NCI-H748 (cell line): ENCODE measurements at regions not wholly inside any gene's neighbourhood (a gene's known extent, or its start where the extent isn't known, plus 50 kb on each side); places are given as distances from the start of the nearest gene placed in this dataset.

Experiments used
- DNase-seq: peaks from one replicate; lab custom pipeline; 2025; ENCODE audit not compliant: unreplicated experiment; lab: John Stamatoyannopoulos, UW

DNA sequence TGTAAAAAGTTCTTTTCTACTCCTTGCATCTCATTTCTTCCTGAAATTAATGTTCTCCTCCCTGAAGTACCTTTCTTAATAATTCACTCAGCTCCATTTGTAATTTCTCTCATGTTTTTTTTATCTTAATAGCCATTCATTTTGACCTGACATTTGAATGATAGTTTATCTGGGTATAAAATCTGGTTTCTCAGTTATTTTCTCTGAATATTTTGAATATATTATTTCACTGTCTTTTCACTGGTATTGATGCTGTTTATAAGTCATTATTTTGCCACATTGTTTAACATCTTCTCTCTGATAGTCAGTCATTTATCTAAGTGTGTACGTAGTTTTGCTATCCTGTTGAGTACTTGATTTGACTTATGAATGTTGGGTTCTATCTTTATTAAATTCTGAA is 68.8 kb upstream of the ARHGAP18 start:
- no peak for DNase-seq

GRCh38 chr6:129777371-129777770 is 67.4 kb upstream of the ARHGAP18 start:
- DNase-seq, result no peak

DNA sequence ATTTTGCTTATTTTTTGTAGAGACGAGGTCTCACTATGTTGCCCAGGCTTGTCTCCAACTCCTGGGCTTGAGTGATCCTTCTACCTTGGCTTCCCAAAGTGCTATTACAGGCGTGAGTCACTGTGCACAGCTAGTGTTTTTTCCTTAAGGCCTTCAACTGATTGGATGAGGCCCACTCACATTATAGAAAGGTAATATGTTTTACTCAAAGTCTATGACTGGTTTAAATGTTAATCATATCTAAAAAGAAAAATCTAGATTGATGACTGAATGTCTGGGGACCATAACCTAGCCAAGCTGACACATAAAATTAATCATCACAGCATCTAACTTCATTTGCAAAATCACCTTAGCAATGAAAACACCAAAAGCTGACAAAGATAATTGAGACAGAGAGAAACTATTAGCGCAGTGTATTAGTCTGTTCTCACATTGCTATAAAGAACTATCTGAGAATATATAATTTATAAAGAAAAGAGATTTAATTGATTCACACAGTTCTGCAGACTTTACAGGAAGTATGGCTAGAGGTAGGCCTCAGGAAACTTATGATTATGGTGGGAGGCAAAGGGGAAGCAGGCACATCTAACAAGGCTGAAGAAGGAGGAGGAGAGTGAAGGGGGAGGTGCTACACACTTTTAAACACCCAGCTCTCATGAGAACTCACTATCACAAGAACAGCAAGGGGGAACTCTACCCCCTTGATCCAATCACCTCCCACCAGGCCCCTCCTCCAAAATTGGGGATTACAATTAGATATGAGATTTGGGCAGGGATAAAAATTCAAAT is 66.8 kb upstream of the ARHGAP18 start:
- DNase-seq, result no peak

DNA sequence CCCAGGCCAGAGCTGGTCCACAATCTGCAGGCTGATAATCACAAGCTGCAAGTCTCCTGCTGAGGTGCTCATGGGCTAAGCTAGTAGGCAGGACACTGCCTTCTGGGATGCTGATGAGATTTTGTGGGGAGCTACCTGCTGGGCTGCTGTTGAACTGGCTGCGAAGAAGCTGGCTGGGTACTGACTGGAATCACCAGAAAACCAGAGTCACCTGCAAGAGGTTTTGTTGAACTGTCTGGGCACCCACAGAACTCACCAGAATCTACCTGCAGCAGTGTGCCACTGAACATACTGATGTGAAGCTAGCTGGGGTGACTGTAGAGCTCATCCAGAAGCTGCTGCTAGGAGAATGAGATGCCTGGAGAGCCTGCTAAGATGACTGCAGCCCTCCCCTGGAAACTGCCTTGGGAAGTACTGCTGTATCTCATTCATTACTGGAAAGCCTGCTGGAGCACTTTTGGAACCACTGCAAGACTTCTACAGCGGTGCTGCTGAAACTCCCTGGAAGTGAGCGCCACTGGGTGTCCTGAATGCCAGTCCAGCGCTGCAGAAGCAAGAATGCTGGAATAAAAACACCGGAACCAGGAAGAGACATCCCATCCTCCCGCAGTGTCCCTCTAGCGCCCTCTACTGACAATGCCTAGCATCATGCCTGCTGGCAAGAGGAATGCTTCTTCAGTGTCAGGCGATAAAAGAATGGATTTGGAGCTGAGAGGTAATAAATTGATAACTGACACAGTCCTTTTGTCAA is 64.9 kb upstream of the ARHGAP18 start:
- DNase-seq, result peak; percentile 76

DNA sequence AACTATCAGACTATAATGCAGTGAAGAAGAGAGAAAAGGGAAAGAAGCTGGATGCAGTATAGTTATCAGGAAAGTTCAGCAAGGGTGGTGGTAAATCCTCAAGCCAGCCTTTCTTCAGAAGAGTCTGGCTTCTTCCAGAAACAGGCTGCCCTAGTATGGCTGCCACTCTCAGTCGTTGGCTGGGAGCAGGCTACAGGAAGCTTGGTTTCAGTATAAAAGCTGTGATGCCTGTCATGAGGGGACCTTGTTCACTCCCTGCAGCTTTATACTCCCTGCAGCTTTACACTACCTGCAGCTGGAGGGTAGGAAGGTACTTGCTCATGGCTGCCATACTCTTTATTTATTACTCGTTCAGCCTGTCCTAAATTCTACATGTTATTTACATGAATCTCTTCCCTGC is 63.3 kb upstream of the ARHGAP18 start:
- no peak for DNase-seq

- DNase-seq, result no peak
Observed at GRCh38 chr6:129771678-129772077, 61.7 kb upstream of the ARHGAP18 start.

DNA sequence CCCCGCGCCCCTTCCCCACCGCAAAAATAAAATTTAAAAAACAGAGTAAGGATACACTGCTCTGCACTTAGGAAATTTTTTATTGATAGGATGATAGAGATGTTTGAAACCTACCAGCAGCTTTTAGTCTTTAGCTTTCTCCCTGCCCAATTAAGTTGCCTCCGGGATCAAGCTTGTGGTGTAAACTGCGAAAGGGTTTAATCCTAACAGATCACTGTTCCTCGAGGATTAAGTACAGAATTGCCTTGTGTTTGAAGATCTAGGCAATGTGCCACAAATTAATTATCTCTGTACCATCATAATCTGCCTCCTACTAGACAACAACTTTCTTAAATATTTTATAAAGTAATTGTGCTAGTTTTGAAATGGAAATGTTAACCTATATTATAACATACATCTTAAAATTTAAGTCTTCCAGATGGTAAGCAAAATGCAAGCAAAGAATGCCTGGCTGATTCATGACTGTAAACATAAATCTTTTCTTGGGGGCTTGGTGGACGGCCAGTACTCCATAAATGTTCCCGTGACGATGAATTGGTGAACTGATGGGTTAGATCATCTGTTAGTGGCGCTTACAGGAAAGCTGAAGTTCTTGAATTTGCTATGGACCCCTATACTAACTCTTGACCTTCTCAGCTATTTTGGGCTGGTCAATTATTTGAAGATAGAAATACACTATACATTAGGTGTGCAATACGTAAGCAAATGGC is 58.0 kb upstream of the ARHGAP18 start:
- DNase-seq, result no peak

- peak; percentile 84 for DNase-seq
Observed at GRCh38 chr6:129766959-129767728, 57.2 kb upstream of the ARHGAP18 start.

DNA sequence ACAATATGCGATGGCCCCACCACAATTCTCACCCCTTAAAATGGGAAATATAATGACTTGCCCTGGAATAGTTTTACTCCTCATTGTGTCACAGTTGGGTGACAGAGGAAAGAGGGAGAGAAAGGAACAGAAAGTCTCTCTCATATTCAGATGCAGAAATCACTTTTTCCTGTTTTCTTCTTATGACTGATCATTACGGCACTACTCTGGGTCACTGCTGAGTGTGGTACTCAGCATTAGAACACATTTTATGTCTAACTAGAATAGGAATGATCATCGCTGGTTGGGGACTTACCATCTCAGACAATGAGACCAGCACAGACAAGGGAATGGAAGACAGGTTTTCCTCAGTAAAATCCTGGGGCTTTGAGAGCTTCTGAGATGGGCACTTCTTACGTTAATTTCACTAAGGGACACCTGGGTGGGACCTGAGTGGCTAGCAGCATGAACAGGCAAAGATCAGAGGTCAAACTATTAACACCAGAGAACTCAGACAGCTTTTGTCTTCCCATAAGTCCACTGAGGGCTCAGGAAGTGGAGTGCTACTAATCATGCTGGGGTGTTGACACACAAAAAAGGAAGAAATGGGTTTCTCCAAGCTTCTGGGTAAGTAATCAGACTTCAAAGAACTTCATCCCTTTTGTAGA is 54.9 kb upstream of the ARHGAP18 start:
- no peak for DNase-seq

DNA sequence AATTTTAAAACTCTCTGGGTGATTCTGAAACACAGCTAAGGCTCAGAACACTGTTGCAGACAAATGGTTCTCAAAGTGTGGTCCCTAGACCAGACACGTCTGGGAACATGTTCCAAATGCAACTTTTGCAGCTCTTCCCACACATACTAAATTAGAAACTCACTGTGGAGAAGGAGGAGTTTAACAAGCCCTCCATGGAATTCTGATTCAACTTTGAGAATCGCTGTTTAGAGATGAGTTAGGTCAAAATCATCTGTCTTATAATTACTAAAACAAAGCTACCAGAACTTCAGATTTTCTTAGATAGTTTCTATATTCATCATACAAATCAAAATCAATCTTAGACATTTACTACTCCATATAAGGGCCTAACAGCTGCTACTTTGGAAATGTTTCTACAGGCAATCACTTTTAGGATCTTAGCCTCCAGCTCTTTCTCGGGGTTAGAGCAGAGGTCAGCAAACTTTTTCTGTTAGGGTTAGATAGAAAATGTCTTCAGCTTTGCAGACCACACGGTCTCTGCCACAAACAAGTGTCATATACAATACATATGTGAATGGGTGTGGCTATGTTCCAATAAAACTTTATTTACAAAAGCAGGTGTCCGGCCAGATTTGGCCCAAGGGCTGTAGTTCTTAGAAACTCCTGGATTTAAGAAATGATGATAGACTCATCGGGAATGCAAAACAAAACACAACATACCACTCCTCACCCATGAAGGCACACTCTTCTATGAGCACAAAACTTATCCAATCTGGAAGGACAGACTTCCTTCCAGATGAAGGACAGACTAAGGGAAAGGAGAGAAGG is 50.0 kb upstream of the ARHGAP18 start:
- no peak for DNase-seq
